A549 (cell line): ENCODE measurements at regions not wholly inside any gene's neighbourhood (a gene's known extent, or its start where the extent isn't known, plus 50 kb on each side); places are given as distances from the start of the nearest gene placed in this dataset.

Experiments used
- ATAC-seq, 2 experiments: fragments of 200-7000 bp in 1 of 2; fragments of >200 bp in 1 of 2; cut with Nextera tagmentation in 1 of 2; cut with Tn5 transposase in 1 of 2; 3 replicates each; pipeline versions ENCODE4 v1.8.0 to v1.9.1; 2018 to 2020; ENCODE audit warnings: mild to moderate bottlenecking in 1 of 2, moderate library complexity in 1 of 2
- CTCF ChIA-PET: fragments of 300-600 bp; sonication (Branson Sonifier 250); formaldehyde crosslinking; extraction: SDS; loops from one replicate; lab custom pipeline; 2021; ENCODE audit warnings: antibody characterized with exemption, inconsistent platforms; lab: Yijun Ruan, JAX
- POLR2A ChIA-PET: fragments of 350-600 bp; formaldehyde crosslinking; extraction: SDS; loops from one replicate; lab custom pipeline; 2021; ENCODE audit warnings: antibody characterized with exemption, inconsistent platforms; lab: Yijun Ruan, JAX
- DNase-seq, 2 experiments: peaks; one replicate each; pipeline versions ENCODE4 v3.0.0 to v3.0.0-alpha.2; 2011 to 2016; ENCODE audit warnings: low read depth in 1 of 2, low spot score in 1 of 2
- FAIRE-seq: peaks from 2 replicates; lab custom pipeline; 2011; peaks lifted over from hg19 to GRCh38; lab: Jason Lieb, UNC
- H3K27ac ChIP-seq, 2 experiments: fragments of >200 bp; sonication (Bioruptor Twin); formaldehyde crosslinking; 3 replicates each; pipeline ENCODE4 v1.5.1; 2016 to 2017
- H3K4me1 ChIP-seq: fragments of >200 bp; sonication (Bioruptor Twin); formaldehyde crosslinking; 3 replicates; pipeline ENCODE4 v1.6.1; 2016
- H3K4me2 ChIP-seq: fragments of >200 bp; sonication (Bioruptor Twin); formaldehyde crosslinking; 3 replicates; pipeline ENCODE4 v1.6.1; 2016
- H3K4me3 ChIP-seq: fragments of >200 bp; sonication (Bioruptor Twin); formaldehyde crosslinking; 3 replicates; pipeline ENCODE4 v1.5.1; 2016
- H3K9me3 ChIP-seq: fragments of >200 bp; sonication (Bioruptor Twin); formaldehyde crosslinking; 3 replicates; pipeline ENCODE4 v1.6.1; 2016
- BHLHE40 ChIP-seq: IDR thresholded peaks from 2 replicates; pipeline ENCODE4 v1.6.1; 2012; ENCODE audit warnings: low read depth, low read length, inconsistent platforms
- CBX8 ChIP-seq: fragments of 200-600 bp; sonication (generic); IDR thresholded peaks from 2 replicates; pipeline ENCODE4 v1.6.1; 2016
- CEBPB ChIP-seq, 2 experiments: fragments of >200 bp in 1 of 2; sonication (Bioruptor Twin) in 1 of 2; formaldehyde crosslinking in 1 of 2; IDR thresholded peaks; 2 replicates each; pipeline ENCODE4 v1.6.1; 2012 to 2016
- CHD4 ChIP-seq: fragments of 200-600 bp; sonication (generic); IDR thresholded peaks from 2 replicates; pipeline ENCODE4 v1.6.1; 2016; ENCODE audit warnings: antibody characterized with exemption, mild to moderate bottlenecking, borderline replicate concordance
- EHF ChIP-seq: fragments of 250-450 bp; sonication (Bioruptor Pico); IDR thresholded peaks from 2 replicates; pipeline ENCODE4 v1.5.0; 2020; ENCODE audit warnings: mild to moderate bottlenecking
- FOXS1 ChIP-seq: fragments of 250-450 bp; sonication (Bioruptor Pico); IDR thresholded peaks from 2 replicates; pipeline ENCODE4 v1.5.0; 2020; ENCODE audit warnings: mild to moderate bottlenecking, moderate library complexity
- HDAC2 ChIP-seq: fragments of 200-600 bp; sonication (generic); IDR thresholded peaks from 2 replicates; pipeline ENCODE4 v1.6.1; 2016
- HOXB5 ChIP-seq: fragments of 250-450 bp; sonication (Bioruptor Pico); IDR thresholded peaks from 2 replicates; pipeline ENCODE4 v1.5.0; 2020; ENCODE audit warnings: mild to moderate bottlenecking, moderate library complexity
- JUNB ChIP-seq: fragments of >200 bp; sonication (Bioruptor Twin); formaldehyde crosslinking; IDR thresholded peaks from 2 replicates; pipeline ENCODE4 v1.6.1; 2016
- KDM5A ChIP-seq: fragments of 200-600 bp; sonication (generic); IDR thresholded peaks from 2 replicates; pipeline ENCODE4 v1.6.1; 2016; ENCODE audit warnings: antibody characterized with exemption, mild to moderate bottlenecking
- MAFK ChIP-seq: fragments of 450-650 bp; IDR thresholded peaks from 2 replicates; pipeline ENCODE4 v1.6.1; 2014; ENCODE audit not compliant: partially characterized antibody
- NFE2L2 ChIP-seq: fragments of 150-350 bp; conservative IDR thresholded peaks from 2 replicates; pipeline ENCODE4 v1.6.1; 2014; ENCODE audit warnings: low read length
- POLR2A ChIP-seq: IDR thresholded peaks from 2 replicates; pipeline ENCODE4 v1.6.1; 2012; ENCODE audit warnings: mild to moderate bottlenecking, low read length
- POLR2AphosphoS2 ChIP-seq: conservative IDR thresholded peaks from 2 replicates; pipeline ENCODE4 v1.6.1; 2012; ENCODE audit warnings: low read length, improper control_type of control experiment, inconsistent platforms
- RAD21 ChIP-seq, 2 experiments: fragments of >200 bp in 1 of 2; sonication (Bioruptor Twin) in 1 of 2; formaldehyde crosslinking in 1 of 2; IDR thresholded peaks in 1 of 2; conservative IDR thresholded peaks in 1 of 2; 2 replicates in 1 of 2; 3 replicates in 1 of 2; pipeline ENCODE4 v1.6.1; 2012 to 2018; ENCODE audit warnings: inconsistent platforms in 1 of 2
- RCOR1 ChIP-seq: fragments of 150-350 bp; IDR thresholded peaks from 2 replicates; pipeline ENCODE4 v1.6.1; 2014; ENCODE audit warnings: antibody characterized with exemption, low read length, low read depth
- SMC3 ChIP-seq: fragments of >200 bp; sonication (Bioruptor Twin); formaldehyde crosslinking; IDR thresholded peaks from 3 replicates; pipeline ENCODE4 v1.6.1; 2018; ENCODE audit warnings: inconsistent platforms
- SREBF2 ChIP-seq: fragments of 450-650 bp; IDR thresholded peaks from 2 replicates; pipeline ENCODE4 v1.6.1; 2014; ENCODE audit warnings: mild to moderate bottlenecking, moderate library complexity
- TFCP2L1 ChIP-seq: fragments of 250-450 bp; sonication (Bioruptor Pico); IDR thresholded peaks from 2 replicates; pipeline ENCODE4 v1.5.0; 2021; ENCODE audit warnings: mild to moderate bottlenecking
- ZC3H11A ChIP-seq: fragments of 450-650 bp; IDR thresholded peaks from 2 replicates; pipeline ENCODE4 v1.6.1; 2014; ENCODE audit warnings: antibody characterized with exemption, mild to moderate bottlenecking
- ZFP36 ChIP-seq: fragments of 450-650 bp; IDR thresholded peaks from 2 replicates; pipeline ENCODE4 v1.6.1; 2014; ENCODE audit warnings: borderline replicate concordance; ENCODE audit not compliant: partially characterized antibody
- ZSCAN20 ChIP-seq: fragments of 250-450 bp; sonication (Bioruptor Pico); IDR thresholded peaks from 2 replicates; pipeline ENCODE4 v1.8.0; 2022; ENCODE audit warnings: mild to moderate bottlenecking, moderate library complexity
- TF ChIP-seq, protein P1 (sequence below): IDR thresholded peaks from 2 replicates; pipeline ENCODE4 v1.6.1; 2012
- TF ChIP-seq, protein P2 (sequence below): fragments of >200 bp; sonication (Bioruptor Twin); formaldehyde crosslinking; IDR thresholded peaks from 2 replicates; pipeline ENCODE4 v1.6.1; 2016
- TF ChIP-seq, protein P3 (sequence below): IDR thresholded peaks from 2 replicates; pipeline ENCODE4 v1.6.1; 2012
- TF ChIP-seq, protein P4 (sequence below): fragments of >200 bp; sonication (Bioruptor Twin); formaldehyde crosslinking; IDR thresholded peaks from 3 replicates; pipeline ENCODE4 v1.6.1; 2016
- TF ChIP-seq, protein P5 (sequence below): fragments of 200-600 bp; sonication (generic); IDR thresholded peaks from 2 replicates; pipeline ENCODE4 v1.6.1; 2016; ENCODE audit warnings: antibody characterized with exemption, mild to moderate bottlenecking, moderate library complexity
- TF ChIP-seq, protein P6 (sequence below): fragments of 450-650 bp; IDR thresholded peaks from 2 replicates; pipeline ENCODE4 v1.6.1; 2014; ENCODE audit warnings: antibody characterized with exemption

DNA sequence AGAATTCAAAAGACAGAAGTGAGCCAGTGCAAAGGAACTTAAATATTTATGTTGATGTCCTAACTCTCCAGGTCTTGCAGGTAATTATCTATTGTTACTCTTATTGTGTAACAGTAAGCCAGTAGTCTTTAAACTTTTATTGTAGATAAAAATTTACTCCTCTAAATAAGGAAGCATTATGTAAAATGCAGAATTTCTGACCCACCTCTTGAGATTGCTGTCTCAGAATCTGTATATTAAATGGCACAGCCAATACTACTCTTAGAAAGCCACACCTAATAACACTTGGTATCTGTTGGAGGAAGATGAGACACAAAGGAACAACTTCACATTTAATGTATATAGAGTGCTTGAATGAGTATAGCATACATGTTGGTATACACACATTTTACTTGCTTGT is 613.5 kb upstream of the ZNF804A start:
- Histone ChIP-seq H3K9me3 (no peaks in the 10 kb centered on the region), H3K4me1 (no peaks in the 10 kb centered on the region), H3K4me3 (no peak overlapping the region), H3K4me2 (no peak overlapping the region), H3K27ac (no peak overlapping the region)
- ChIA-PET CTCF (no interaction called here), POLR2A (no interaction called here)
- ATAC-seq, result no peak
- DNase-seq, result no peak
- TF ChIP-seq ZSCAN20 (CRISPR knock-in tag), result no peak
- no peak for TF ChIP-seq ZFP36
- TF ChIP-seq, protein P1, sequence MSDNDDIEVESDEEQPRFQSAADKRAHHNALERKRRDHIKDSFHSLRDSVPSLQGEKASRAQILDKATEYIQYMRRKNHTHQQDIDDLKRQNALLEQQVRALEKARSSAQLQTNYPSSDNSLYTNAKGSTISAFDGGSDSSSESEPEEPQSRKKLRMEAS, result no peak
- no peak for TF ChIP-seq KDM5A
- no peak for TF ChIP-seq RCOR1
- no peak for TF ChIP-seq CEBPB (IDR thresholded peaks at IDR 0.05)
- TF ChIP-seq BHLHE40, result no peak
- TF ChIP-seq FOXS1, result no peak
- TF ChIP-seq JUNB, result no peak
- TF ChIP-seq TFCP2L1 (CRISPR knock-in tag), result no peak
- TF ChIP-seq EHF, result no peak
- TF ChIP-seq HOXB5 (CRISPR knock-in tag), result no peak
- TF ChIP-seq, protein P2, sequence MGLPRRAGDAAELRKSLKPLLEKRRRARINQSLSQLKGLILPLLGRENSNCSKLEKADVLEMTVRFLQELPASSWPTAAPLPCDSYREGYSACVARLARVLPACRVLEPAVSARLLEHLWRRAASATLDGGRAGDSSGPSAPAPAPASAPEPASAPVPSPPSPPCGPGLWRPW, result no peak
- TF ChIP-seq, protein P3, sequence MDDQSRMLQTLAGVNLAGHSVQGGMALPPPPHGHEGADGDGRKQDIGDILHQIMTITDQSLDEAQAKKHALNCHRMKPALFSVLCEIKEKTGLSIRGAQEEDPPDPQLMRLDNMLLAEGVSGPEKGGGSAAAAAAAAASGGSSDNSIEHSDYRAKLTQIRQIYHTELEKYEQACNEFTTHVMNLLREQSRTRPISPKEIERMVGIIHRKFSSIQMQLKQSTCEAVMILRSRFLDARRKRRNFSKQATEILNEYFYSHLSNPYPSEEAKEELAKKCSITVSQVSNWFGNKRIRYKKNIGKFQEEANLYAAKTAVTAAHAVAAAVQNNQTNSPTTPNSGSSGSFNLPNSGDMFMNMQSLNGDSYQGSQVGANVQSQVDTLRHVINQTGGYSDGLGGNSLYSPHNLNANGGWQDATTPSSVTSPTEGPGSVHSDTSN, result no peak
- no peak for TF ChIP-seq POLR2AphosphoS2
- no peak for TF ChIP-seq POLR2A
- no peak for TF ChIP-seq SMC3
- FAIRE-seq, result no peak

DNA sequence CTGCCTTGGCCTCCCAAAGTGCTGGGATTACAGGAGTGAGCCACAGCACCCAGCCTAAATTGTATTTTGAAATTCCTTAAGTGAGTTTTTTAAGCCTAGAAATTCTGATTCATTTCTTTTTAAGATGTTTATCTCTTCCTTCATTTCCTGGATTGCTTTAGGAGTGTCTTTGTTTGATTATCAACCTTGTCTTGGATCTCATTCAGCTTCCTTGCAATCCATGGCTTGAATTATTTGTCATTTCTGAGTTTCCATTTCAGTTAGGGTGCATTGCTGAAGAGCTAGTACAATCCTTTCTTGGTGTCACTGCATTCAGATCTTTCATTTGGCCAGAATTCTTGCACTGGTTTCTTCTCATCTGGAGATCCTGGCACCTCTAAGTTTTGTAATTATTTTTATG is 606.4 kb upstream of the ZNF804A start:
- H3K27ac ChIP-seq, result no peak overlapping the region
- no peaks in the 10 kb centered on the region for H3K9me3 ChIP-seq
- peak in 1 of 2 experiments; percentile 4 for DNase-seq
- ChIA-PET POLR2A (no interaction called here), CTCF (no interaction called here)
- H3K4me3 ChIP-seq, result no peak overlapping the region
- no peak for TF ChIP-seq TFCP2L1 (CRISPR knock-in tag)
- TF ChIP-seq, protein P4, sequence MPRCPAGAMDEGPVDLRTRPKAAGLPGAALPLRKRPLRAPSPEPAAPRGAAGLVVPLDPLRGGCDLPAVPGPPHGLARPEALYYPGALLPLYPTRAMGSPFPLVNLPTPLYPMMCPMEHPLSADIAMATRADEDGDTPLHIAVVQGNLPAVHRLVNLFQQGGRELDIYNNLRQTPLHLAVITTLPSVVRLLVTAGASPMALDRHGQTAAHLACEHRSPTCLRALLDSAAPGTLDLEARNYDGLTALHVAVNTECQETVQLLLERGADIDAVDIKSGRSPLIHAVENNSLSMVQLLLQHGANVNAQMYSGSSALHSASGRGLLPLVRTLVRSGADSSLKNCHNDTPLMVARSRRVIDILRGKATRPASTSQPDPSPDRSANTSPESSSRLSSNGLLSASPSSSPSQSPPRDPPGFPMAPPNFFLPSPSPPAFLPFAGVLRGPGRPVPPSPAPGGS, result no peak
- TF ChIP-seq, protein P5, sequence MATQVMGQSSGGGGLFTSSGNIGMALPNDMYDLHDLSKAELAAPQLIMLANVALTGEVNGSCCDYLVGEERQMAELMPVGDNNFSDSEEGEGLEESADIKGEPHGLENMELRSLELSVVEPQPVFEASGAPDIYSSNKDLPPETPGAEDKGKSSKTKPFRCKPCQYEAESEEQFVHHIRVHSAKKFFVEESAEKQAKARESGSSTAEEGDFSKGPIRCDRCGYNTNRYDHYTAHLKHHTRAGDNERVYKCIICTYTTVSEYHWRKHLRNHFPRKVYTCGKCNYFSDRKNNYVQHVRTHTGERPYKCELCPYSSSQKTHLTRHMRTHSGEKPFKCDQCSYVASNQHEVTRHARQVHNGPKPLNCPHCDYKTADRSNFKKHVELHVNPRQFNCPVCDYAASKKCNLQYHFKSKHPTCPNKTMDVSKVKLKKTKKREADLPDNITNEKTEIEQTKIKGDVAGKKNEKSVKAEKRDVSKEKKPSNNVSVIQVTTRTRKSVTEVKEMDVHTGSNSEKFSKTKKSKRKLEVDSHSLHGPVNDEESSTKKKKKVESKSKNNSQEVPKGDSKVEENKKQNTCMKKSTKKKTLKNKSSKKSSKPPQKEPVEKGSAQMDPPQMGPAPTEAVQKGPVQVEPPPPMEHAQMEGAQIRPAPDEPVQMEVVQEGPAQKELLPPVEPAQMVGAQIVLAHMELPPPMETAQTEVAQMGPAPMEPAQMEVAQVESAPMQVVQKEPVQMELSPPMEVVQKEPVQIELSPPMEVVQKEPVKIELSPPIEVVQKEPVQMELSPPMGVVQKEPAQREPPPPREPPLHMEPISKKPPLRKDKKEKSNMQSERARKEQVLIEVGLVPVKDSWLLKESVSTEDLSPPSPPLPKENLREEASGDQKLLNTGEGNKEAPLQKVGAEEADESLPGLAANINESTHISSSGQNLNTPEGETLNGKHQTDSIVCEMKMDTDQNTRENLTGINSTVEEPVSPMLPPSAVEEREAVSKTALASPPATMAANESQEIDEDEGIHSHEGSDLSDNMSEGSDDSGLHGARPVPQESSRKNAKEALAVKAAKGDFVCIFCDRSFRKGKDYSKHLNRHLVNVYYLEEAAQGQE, result no peak
- no peak for TF ChIP-seq SREBF2
- no peak for TF ChIP-seq ZC3H11A
- TF ChIP-seq, protein P1, result no peak
- TF ChIP-seq KDM5A, result no peak
- TF ChIP-seq CHD4, result no peak
- no peak for TF ChIP-seq SMC3
- TF ChIP-seq HDAC2, result no peak
- TF ChIP-seq MAFK, result no peak
- no peak for TF ChIP-seq RAD21 (conservative IDR thresholded peaks at IDR 0.05 in 1 of 2, IDR thresholded peaks at IDR 0.05 in 1 of 2)
- no peak for TF ChIP-seq POLR2A
- no peak for TF ChIP-seq CBX8
- no peak for TF ChIP-seq HOXB5 (CRISPR knock-in tag)
- TF ChIP-seq, protein P6, sequence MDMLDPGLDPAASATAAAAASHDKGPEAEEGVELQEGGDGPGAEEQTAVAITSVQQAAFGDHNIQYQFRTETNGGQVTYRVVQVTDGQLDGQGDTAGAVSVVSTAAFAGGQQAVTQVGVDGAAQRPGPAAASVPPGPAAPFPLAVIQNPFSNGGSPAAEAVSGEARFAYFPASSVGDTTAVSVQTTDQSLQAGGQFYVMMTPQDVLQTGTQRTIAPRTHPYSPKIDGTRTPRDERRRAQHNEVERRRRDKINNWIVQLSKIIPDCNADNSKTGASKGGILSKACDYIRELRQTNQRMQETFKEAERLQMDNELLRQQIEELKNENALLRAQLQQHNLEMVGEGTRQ, result no peak
- no peak for TF ChIP-seq NFE2L2
- TF ChIP-seq, all 56 proteins: peak for 0
- no peak overlapping the region for H3K4me2 ChIP-seq
- ATAC-seq (no peak), FAIRE-seq (no peak)
- peaks cover 7% of the 10 kb centered on the region; the same call in 1 of the 3 replicates for H3K4me1 ChIP-seq
